Aorta (tissue), 5 donors: ENCODE measurements at regions not wholly inside any gene's neighbourhood (a gene's known extent, or its start where the extent isn't known, plus 50 kb on each side); places are given as distances from the start of the nearest gene placed in this dataset.
"Not testable (repeated sequence)": the region's sequence is repeated elsewhere in the genome, so short reads cannot be mapped to it uniquely, and the experiment has no call there.

Experiments used
- ATAC-seq: fragments of 200-7000 bp; cut with Tn5 transposase; one replicate; pipeline ENCODE4 v1.9.1; 2022; ENCODE audit warnings: moderate library complexity; ENCODE audit not compliant: low FRiP score
- DNase-seq, 2 donors: peaks; one replicate each; pipeline ENCODE4 v3.0.0-alpha.2; 2020
- H3K27ac ChIP-seq, 2 donors: one replicate each; pipeline ENCODE4 v1.5.1; 2013; ENCODE audit warnings: low read length in 2 of 2, mild to moderate bottlenecking in 2 of 2, moderate library complexity in 2 of 2, control low read depth in 1 of 2, inconsistent platforms in 1 of 2, low read depth in 1 of 2
- H3K27me3 ChIP-seq, 2 donors: one replicate each; pipeline ENCODE4 v1.6.1; 2013; ENCODE audit warnings: control low read depth in 1 of 2, low read length in 1 of 2, mild to moderate bottlenecking in 1 of 2, moderate library complexity in 1 of 2; ENCODE audit not compliant: insufficient read depth in 2 of 2, control insufficient read depth in 1 of 2
- H3K36me3 ChIP-seq, 2 donors: one replicate each; pipeline ENCODE4 v1.6.1; 2013; ENCODE audit warnings: control low read depth in 1 of 2, low read length in 1 of 2, mild to moderate bottlenecking in 1 of 2; ENCODE audit not compliant: insufficient read depth in 2 of 2, control insufficient read depth in 1 of 2
- H3K4me1 ChIP-seq, 2 donors: one replicate each; pipeline ENCODE4 v1.6.1; 2013; ENCODE audit warnings: low read length in 2 of 2, control low read depth in 1 of 2, mild to moderate bottlenecking in 1 of 2, moderate library complexity in 1 of 2; ENCODE audit not compliant: insufficient read depth in 2 of 2, control insufficient read depth in 1 of 2
- H3K4me3 ChIP-seq, 2 donors: one replicate each; pipeline ENCODE4 v1.5.1; 2013; ENCODE audit warnings: low read length in 2 of 2, control low read depth in 1 of 2, mild to moderate bottlenecking in 1 of 2
- H3K9me3 ChIP-seq: one replicate; pipeline ENCODE4 v1.6.1; 2013; ENCODE audit warnings: mild to moderate bottlenecking, low read length; ENCODE audit not compliant: control insufficient read depth
- WGBS, 2 donors: extraction: QIAGEN DNeasy Blood & Tissue Kit; methylation state at CpG; one replicate each; pipeline ENCODE4 v1.1.7; 2013; 5-methylcytosine and 5-hydroxymethylcytosine counted together
- intact Hi-C, 2 donors: fragments of 100-400 bp; cut with DNase I; formaldehyde crosslinking; loops; one replicate each; pipeline versions ENCODE4 v1.14.2 to v1.15.0; 2022
- donor health status: healthy with polysubstance abuse.
- donor health status: Bipolar disorder and iron deficiency.
- donor health status: DM: no; HTN: no; CAD: no.
- donor health status: DM: no; HTN: no; CAD: no.
- donor health status: DM: yes; HTN: yes; CAD: no.

- intact Hi-C loops, H3K4me1 ChIP-seq, H3K27ac ChIP-seq, H3K4me3 ChIP-seq, H3K36me3 ChIP-seq, ATAC-seq, H3K27me3 ChIP-seq, H3K9me3 ChIP-seq, DNase-seq: not testable (repeated sequence)
- WGBS, 2 donors: 89 to 93% methylated on average over 3 of the region's 3 CpGs
Observed at GRCh38 chr1:72370836-72371235, 88.5 kb upstream of the NEGR1 start.

DNA sequence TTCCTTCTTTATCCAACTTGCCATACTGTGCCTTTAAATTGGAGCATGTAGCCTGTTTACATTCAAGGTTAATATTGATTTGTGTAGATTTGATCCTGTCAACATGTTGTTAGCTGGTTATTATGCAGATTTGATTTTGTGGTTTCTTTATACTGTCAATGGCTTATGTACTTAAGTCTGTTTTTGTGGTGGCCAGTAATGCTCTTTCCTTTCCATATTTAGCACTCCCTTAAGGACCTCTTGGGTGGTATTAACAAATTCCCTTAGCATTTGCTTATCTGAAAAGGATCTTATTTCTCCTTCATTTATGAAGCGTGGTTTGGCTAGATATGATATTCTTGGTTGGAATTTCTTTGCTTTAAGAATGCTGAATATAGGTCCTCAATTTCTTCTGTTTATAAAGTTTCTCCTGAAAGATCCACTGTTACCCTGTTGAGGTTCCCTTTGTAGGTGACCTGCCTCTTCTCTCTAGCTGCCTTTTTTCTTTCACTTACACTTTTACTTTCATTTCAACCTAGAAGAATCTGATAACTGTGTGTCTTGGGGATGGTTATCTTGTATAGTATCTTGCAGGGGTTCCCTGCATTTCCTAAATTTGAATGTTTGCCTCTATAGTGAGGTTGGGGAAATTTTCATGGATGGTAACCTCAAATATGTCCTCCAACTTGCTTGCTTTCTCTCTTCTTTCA lies 86.9 kb upstream of the NEGR1 start:
- intact Hi-C loops: no loop called here
- H3K9me3 ChIP-seq: no peaks in the 10 kb centered on the region

DNA sequence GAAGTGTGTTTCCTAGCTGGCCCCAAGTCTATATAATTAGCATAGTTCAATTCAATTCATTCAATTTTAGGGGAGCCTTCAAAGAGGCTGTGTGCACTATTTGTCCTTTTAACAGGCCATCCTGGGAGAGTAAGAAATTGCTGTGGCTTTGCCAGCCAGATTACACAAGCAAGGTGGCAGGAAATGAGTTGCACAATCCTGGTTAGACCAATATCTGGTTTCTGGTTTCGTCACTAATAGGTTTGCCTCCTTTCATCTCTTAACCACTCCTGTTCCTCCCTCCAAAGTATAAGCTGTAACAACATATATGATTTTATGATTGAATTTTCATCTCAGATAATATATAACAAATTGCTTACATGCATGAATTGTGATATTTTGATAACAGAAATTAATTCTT lies 84.1 kb upstream of the NEGR1 start:
- no peaks in the 10 kb centered on the region for H3K4me1 ChIP-seq
- no peak for ATAC-seq
- H3K4me3 ChIP-seq: no peak overlapping the region
- DNase-seq: no peak
- H3K36me3 ChIP-seq: no peaks in the 10 kb centered on the region
- H3K27me3 ChIP-seq: no peaks in the 10 kb centered on the region
- 55 to 72% methylated on average over 1 of the region's 1 CpG for WGBS, 2 donors
- intact Hi-C loops: no loop called here
- H3K9me3 ChIP-seq: no peaks in the 10 kb centered on the region
- H3K27ac ChIP-seq: no peak overlapping the region

More for the DNA sequence above, 86.9 kb upstream of the NEGR1 start:
- Histone ChIP-seq H3K4me1 (no peaks in the 10 kb centered on the region), H3K27ac (no peak overlapping the region), H3K36me3 (no peaks in the 10 kb centered on the region), H3K4me3 (no peak overlapping the region), H3K27me3 (no peaks in the 10 kb centered on the region)
- DNase-seq (no peak), ATAC-seq (no peak)
- 44% methylated on average over 1 of the region's 1 CpG for WGBS, 2 donors

GRCh38 chr1:72365693-72366092 lies 83.4 kb upstream of the NEGR1 start:
- DNase-seq (no peak), ATAC-seq (no peak)
- Histone ChIP-seq H3K4me1 (no peaks in the 10 kb centered on the region), H3K27me3 (no peaks in the 10 kb centered on the region), H3K27ac (no peak overlapping the region), H3K4me3 (no peak overlapping the region), H3K36me3 (no peaks in the 10 kb centered on the region), H3K9me3 (no peaks in the 10 kb centered on the region)
- 78 to 84% methylated on average over 3 of the region's 3 CpGs for WGBS, 2 donors
- intact Hi-C loops: no loop called here

GRCh38 chr1:72362538-72362937 lies 80.2 kb upstream of the NEGR1 start:
- 61 to 75% methylated on average over 1 of the region's 1 CpG for WGBS, 2 donors
- DNase-seq: no peak
- ATAC-seq: no peak
- Histone ChIP-seq H3K36me3 (no peaks in the 10 kb centered on the region), H3K27ac (no peak overlapping the region), H3K4me3 (no peak overlapping the region), H3K4me1 (no peaks in the 10 kb centered on the region), H3K9me3 (no peaks in the 10 kb centered on the region), H3K27me3 (no peaks in the 10 kb centered on the region)
- intact Hi-C loops: no loop called here

GRCh38 chr1:72357411-72357810 lies 75.1 kb upstream of the NEGR1 start:
- Histone ChIP-seq H3K27me3 (no peaks in the 10 kb centered on the region), H3K36me3 (no peaks in the 10 kb centered on the region), H3K4me1 (no peaks in the 10 kb centered on the region), H3K4me3 (no peak overlapping the region), H3K9me3 (no peaks in the 10 kb centered on the region), H3K27ac (no peak overlapping the region)
- intact Hi-C loops: no loop called here
- WGBS, 2 donors: 76 to 85% methylated on average over 1 of the region's 1 CpG
- DNase-seq: no peak
- ATAC-seq: no peak

GRCh38 chr1:72355899-72356298 lies 73.6 kb upstream of the NEGR1 start:
- intact Hi-C loops: no loop called here
- no peaks in the 10 kb centered on the region for H3K4me1 ChIP-seq
- no peaks in the 10 kb centered on the region for H3K27me3 ChIP-seq
- no peak overlapping the region for H3K27ac ChIP-seq
- 86 to 93% methylated on average over 3 of the region's 3 CpGs for WGBS, 2 donors
- ATAC-seq: no peak
- H3K36me3 ChIP-seq: no peaks in the 10 kb centered on the region
- no peak for DNase-seq
- H3K9me3 ChIP-seq: no peaks in the 10 kb centered on the region
- no peak overlapping the region for H3K4me3 ChIP-seq

- WGBS, 2 donors: 49 to 52% methylated on average over 1 of the region's 1 CpG
Observed at GRCh38 chr1:72341661-72342060, 59.3 kb upstream of the NEGR1 start.

DNA sequence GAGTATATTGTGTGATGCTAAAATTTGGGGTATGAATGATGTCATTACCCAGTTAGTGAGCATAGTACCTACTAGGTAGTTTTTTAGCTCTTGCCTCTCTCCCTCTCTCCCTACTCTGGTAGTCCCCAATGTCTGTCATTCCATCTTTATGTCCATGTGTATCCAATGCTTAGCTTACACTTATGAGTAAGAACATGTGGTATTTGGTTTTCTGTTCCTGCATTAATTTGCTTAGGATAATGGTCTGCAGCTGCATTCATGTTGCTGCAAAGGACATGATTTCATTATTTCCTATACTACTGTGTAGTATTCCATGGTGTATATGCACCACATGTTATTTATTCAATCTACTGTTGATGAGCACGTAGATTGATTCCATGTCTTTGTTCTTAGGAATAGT lies 54.4 kb upstream of the NEGR1 start:
- intact Hi-C loops: no loop called here
- no peaks in the 10 kb centered on the region for H3K36me3 ChIP-seq
- DNase-seq (no peak), ATAC-seq (no peak)
- H3K4me1 ChIP-seq: no peaks in the 10 kb centered on the region
- no peak overlapping the region for H3K4me3 ChIP-seq
- H3K9me3 ChIP-seq: no peaks in the 10 kb centered on the region
- 93 to 95% methylated on average over 1 of the region's 1 CpG for WGBS, 2 donors
- no peaks in the 10 kb centered on the region for H3K27me3 ChIP-seq
- no peak overlapping the region for H3K27ac ChIP-seq

More at GRCh38 chr1:72341661-72342060, 59.3 kb upstream of the NEGR1 start:
- H3K27ac ChIP-seq: no peak overlapping the region
- no peaks in the 10 kb centered on the region for H3K4me1 ChIP-seq
- no peak for DNase-seq
- no peak for ATAC-seq
- no peaks in the 10 kb centered on the region for H3K36me3 ChIP-seq
- no peak overlapping the region for H3K4me3 ChIP-seq
- H3K9me3 ChIP-seq: no peaks in the 10 kb centered on the region
- intact Hi-C loops: no loop called here
- no peaks in the 10 kb centered on the region for H3K27me3 ChIP-seq
